CD4-positive, alpha-beta T cell (primary cell): ENCODE measurements at regions not wholly inside any gene's neighbourhood (a gene's known extent, or its start where the extent isn't known, plus 50 kb on each side); places are given as distances from the start of the nearest gene placed in this dataset.

Experiments used
- ATAC-seq: fragments of 200-7000 bp; cut with Tn5 transposase; one replicate; pipeline ENCODE4 v1.10.0; 2022; ENCODE audit warnings: mild to moderate bottlenecking; ENCODE audit not compliant: poor library complexity
- CTCF ChIA-PET: fragments of 350-600 bp; sonication (Branson Sonifier 250); formaldehyde crosslinking; loops from one replicate; lab custom pipeline; 2021; ENCODE audit warnings: antibody characterized with exemption, inconsistent platforms; lab: Charles Lee
- POLR2A ChIA-PET: fragments of 350-600 bp; sonication (Branson Sonifier 250); formaldehyde crosslinking; loops from one replicate; lab custom pipeline; 2021; ENCODE audit warnings: antibody characterized with exemption, inconsistent platforms; lab: Charles Lee
- DNase-seq, 14 experiments: peaks; one replicate each; pipeline ENCODE4 v3.0.0-alpha.2; 2013 to 2020; ENCODE audit warnings: mixed read lengths in 2 of 14
- H3K27ac ChIP-seq, 2 donors: one replicate each; pipeline versions ENCODE4 v1.5.1 to v1.7.0; 2013; ENCODE audit warnings: low read length in 2 of 2, low read depth in 1 of 2, mild to moderate bottlenecking in 1 of 2
- H3K27me3 ChIP-seq, 2 experiments: 1 replicate in 1 of 2; 2 replicates in 1 of 2; pipeline versions ENCODE4 v1.6.1 to v1.7.0; 2013; ENCODE audit warnings: low read length in 2 of 2, control low read depth in 1 of 2, mild to moderate bottlenecking in 1 of 2, moderate library complexity in 1 of 2; ENCODE audit not compliant: insufficient read depth in 2 of 2, control insufficient read depth in 1 of 2
- H3K36me3 ChIP-seq: one replicate; pipeline ENCODE4 v1.6.1; 2013; ENCODE audit warnings: low read length, control low read depth; ENCODE audit not compliant: insufficient read depth
- H3K4me1 ChIP-seq: one replicate; pipeline ENCODE4 v1.6.1; 2013; ENCODE audit warnings: low read length, control low read depth; ENCODE audit not compliant: insufficient read depth
- H3K4me3 ChIP-seq: one replicate; pipeline ENCODE4 v1.5.1; 2013; ENCODE audit warnings: mild to moderate bottlenecking, low read length, moderate library complexity
- H3K9me3 ChIP-seq, 2 experiments: 1 replicate in 1 of 2; 2 replicates in 1 of 2; pipeline versions ENCODE4 v1.6.1 to v1.7.0; 2013; ENCODE audit warnings: low read length in 2 of 2, mild to moderate bottlenecking in 2 of 2, control low read depth in 1 of 2, moderate library complexity in 1 of 2; ENCODE audit not compliant: control insufficient read depth in 1 of 2, insufficient read depth in 1 of 2
- H3K27ac Mint-ChIP-seq: one replicate; pipeline ENCODE4 v1.8.0; 2020; ENCODE audit warnings: mixed read lengths
- H3K27me3 Mint-ChIP-seq: one replicate; pipeline ENCODE4 v1.8.0; 2021; ENCODE audit warnings: mixed read lengths
- H3K36me3 Mint-ChIP-seq: one replicate; pipeline ENCODE4 v1.8.0; 2021; ENCODE audit warnings: low read depth, mixed read lengths
- H3K4me1 Mint-ChIP-seq: one replicate; pipeline ENCODE4 v1.8.0; 2021; ENCODE audit warnings: low read depth, mixed read lengths
- H3K4me3 Mint-ChIP-seq: one replicate; pipeline ENCODE4 v1.8.0; 2020; ENCODE audit warnings: mild to moderate bottlenecking, mixed read lengths
- H3K9me3 Mint-ChIP-seq: one replicate; pipeline ENCODE4 v1.8.0; 2020; ENCODE audit warnings: mixed read lengths
- CTCF ChIP-seq: fragments of 200-600 bp; IDR thresholded peaks from one replicate; pipeline ENCODE4 v1.8.0; 2022; ENCODE audit warnings: antibody characterized with exemption, mild to moderate bottlenecking
- intact Hi-C, 2 experiments: fragments of 100-400 bp; cut with DNase I in 1 of 2; cut with micrococcal nuclease in 1 of 2; formaldehyde crosslinking; loops; one replicate each; pipeline versions ENCODE4 v1.15.1 to v1.9.0; 2023 to 2025; cut with DNase I, micrococcal nuclease

GRCh38 chr15:96247621-96248305 lies 82.7 kb upstream of the NR2F2 start:
- Histone ChIP-seq H3K27ac (no peak overlapping the region), H3K9me3 (peaks cover 0 to 4% of the 10 kb centered on the region in 2 experiments), H3K4me3 (no peak overlapping the region), H3K4me1 (no peaks in the 10 kb centered on the region), H3K36me3 (no peaks in the 10 kb centered on the region), H3K27me3 (no peaks in the 10 kb centered on the region)
- Mint-ChIP-seq H3K4me3 (no peak overlapping the region), H3K9me3 (no peaks in the 10 kb centered on the region), H3K36me3 (no peaks in the 10 kb centered on the region), H3K27me3 (peaks cover 6% of the 10 kb centered on the region), H3K4me1 (no peaks in the 10 kb centered on the region), H3K27ac (no peak overlapping the region)
- ChIA-PET CTCF (no interaction called here), POLR2A (no interaction called here)
- intact Hi-C loops: no loop called here
- TF ChIP-seq CTCF: no peak
- no peak for DNase-seq
- ATAC-seq: no peak

GRCh38 chr15:96252148-96252547 lies 78.4 kb upstream of the NR2F2 start:
- H3K4me3 Mint-ChIP-seq: no peak overlapping the region
- intact Hi-C loops: no loop called here
- ATAC-seq (no peak), DNase-seq (no peak)
- no peak overlapping the region for H3K27ac Mint-ChIP-seq
- no peaks in the 10 kb centered on the region for H3K9me3 Mint-ChIP-seq
- no peak for TF ChIP-seq CTCF
- no peaks in the 10 kb centered on the region for H3K4me1 ChIP-seq
- POLR2A ChIA-PET: no interaction called here
- H3K4me1 Mint-ChIP-seq: no peaks in the 10 kb centered on the region
- no peaks in the 10 kb centered on the region for H3K36me3 Mint-ChIP-seq
- H3K4me3 ChIP-seq: no peak overlapping the region
- no peak overlapping the region for H3K27ac ChIP-seq
- H3K36me3 ChIP-seq: no peaks in the 10 kb centered on the region
- no peaks in the 10 kb centered on the region for H3K9me3 ChIP-seq
- CTCF ChIA-PET: no interaction called here
- no peaks in the 10 kb centered on the region for H3K27me3 ChIP-seq
- H3K27me3 Mint-ChIP-seq: no peaks in the 10 kb centered on the region

- no peaks in the 10 kb centered on the region for H3K27me3 Mint-ChIP-seq
- POLR2A ChIA-PET: no interaction called here
Measured at GRCh38 chr15:96253006-96253747, 77.3 kb upstream of the NR2F2 start.

More at GRCh38 chr15:96253006-96253747, 77.3 kb upstream of the NR2F2 start:
- no peaks in the 10 kb centered on the region for H3K36me3 ChIP-seq
- Mint-ChIP-seq H3K36me3 (no peaks in the 10 kb centered on the region), H3K4me3 (no peak overlapping the region), H3K9me3 (no peaks in the 10 kb centered on the region), H3K4me1 (no peaks in the 10 kb centered on the region), H3K27ac (no peak overlapping the region)
- CTCF ChIA-PET: no interaction called here
- no peak overlapping the region for H3K27ac ChIP-seq
- no peaks in the 10 kb centered on the region for H3K9me3 ChIP-seq
- H3K27me3 ChIP-seq: no peaks in the 10 kb centered on the region
- no peak overlapping the region for H3K4me3 ChIP-seq
- no peaks in the 10 kb centered on the region for H3K4me1 ChIP-seq
- ATAC-seq: no peak
- intact Hi-C loops: no loop called here
- DNase-seq: no peak
- TF ChIP-seq CTCF: no peak
